Activated CD4-positive, alpha-beta T cell treated with anti-CD3 and anti-CD28 coated beads, Interleukin-2, amount 50 U/mL, for 48 hours (primary cell): ENCODE measurements at regions not wholly inside any gene's neighbourhood (a gene's known extent, or its start where the extent isn't known, plus 50 kb on each side); places are given as distances from the start of the nearest gene placed in this dataset.
"Not testable (repeated sequence)": the region's sequence is repeated elsewhere in the genome, so short reads cannot be mapped to it uniquely, and the experiment has no call there.

Source experiments
- DNase-seq, 2 experiments: peaks; one replicate each; pipeline ENCODE4 v3.0.0-alpha.2; 2020

DNA sequence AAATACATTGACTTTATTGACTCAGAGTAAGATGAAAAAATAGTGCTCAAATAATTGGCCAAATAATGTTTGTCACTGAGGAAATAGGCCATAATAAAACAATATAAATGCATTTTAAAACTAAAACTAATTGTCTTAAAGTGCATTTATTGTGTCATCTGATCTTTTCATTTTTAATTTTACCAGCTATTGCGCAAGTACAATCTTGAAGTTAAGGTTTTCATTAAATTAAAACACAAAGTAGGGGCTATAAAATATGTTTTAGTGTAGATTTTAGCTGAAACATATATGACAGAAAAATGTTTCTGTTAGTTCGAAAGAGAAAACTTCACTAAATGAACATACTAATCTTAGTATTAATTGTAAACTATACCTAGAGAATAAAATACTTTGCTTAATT is 832.8 kb downstream of the FSCB start:
- DNase-seq = no peak

DNA sequence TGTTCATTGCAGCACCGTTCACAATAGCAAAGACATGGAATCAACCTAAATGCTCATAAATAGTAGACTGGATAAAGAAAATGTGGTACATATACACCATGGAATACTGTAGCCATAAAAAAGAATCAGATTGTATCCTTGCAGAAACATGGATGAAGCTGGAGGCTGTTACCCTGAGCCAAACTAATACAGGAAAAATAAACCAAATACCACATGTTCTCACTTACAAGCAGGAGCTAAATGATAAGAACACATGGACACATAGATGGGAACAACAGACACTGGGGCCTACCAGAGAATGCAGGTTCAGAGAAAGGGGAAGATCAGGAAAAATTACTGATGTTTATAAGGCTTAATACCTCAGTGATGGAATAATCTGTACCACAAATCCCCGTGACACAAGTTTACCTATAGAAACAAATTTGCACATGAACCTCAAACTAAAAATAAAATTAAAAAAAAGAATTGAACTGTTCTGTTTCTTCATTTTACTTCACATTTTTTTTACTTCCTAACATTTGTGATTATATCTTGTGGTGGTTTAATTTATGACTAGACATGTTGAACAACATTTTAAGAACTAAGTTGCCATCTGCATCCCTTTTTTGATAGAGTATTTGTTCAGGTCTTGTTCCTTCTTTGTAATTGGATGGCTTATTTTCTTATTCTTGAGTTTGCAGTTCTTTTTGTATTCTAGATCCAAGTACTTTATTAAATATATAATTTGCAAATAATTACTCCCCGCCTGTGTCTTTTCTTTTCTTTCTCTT is 835.2 kb downstream of the FSCB start:
- no peak for DNase-seq

DNA sequence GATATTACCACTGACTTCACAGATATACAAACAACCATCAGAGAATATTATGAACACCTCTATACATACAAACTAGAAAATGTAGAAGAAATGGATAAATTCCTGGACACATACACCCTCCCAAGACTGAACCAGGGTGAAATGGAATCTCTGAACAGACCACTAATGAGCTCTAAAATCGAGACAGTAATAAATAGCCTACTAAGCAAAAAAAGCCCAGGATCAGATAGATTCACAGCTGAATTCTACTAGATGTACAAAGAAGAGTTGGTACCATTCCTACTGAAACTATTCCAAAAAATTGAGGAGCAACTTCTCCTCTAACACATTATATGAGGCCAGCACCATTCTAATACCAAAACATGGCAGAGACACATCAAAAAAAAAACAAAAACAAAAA is 837.7 kb downstream of the FSCB start:
- no peak for DNase-seq

DNA sequence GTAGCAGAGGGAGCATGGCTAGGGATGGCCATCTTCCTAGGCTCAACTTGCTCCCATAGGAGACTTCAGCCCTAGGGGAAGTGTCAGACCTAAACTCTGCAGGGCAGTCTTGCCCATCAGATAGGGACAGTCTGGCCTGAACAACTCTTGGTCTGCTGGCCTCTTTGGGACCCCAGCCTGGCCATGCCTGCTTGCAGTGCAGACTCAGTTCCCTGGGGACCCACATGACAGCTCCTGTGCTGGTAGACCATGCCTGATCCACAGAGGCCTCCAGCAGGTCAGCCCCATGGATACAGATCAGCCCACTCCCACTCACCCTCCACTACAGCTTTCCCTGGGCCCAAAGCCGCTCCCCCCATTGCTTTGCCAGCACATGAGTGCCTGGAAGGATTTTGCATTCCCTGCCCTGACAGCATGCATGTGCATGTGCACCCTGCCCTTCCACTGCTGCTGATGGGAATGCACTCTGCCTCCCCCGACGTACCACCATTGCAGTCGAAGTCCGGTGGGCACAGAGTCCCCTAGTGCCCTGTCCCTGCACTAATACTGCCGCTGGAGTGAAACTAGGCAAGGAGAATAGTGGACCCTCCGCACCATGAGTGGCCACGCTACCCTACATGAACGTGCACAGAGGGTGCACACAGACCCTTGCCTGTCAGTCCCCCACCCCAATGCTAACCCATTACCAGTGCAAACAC is 841.4 kb downstream of the FSCB start:
- no peak for DNase-seq

DNA sequence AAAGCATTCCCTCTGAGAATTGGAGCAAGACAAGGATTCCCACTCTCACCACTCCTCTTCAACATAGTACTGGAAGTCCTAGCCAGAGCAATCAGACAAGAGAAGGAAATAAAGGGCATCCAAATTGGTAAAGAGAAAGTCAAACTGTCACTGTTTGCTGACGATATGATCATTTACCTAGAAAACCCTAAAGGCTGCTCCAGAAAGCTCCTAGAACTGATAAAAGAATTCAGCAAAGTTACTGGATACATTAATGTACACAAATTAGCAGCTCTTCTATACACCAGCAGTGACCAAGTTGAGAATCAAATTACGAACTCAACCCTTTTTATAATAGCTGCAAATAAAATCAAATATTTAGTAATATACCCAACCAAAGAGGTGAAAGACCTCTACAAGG is 851.9 kb downstream of the FSCB start:
- DNase-seq = not testable (repeated sequence)

DNA sequence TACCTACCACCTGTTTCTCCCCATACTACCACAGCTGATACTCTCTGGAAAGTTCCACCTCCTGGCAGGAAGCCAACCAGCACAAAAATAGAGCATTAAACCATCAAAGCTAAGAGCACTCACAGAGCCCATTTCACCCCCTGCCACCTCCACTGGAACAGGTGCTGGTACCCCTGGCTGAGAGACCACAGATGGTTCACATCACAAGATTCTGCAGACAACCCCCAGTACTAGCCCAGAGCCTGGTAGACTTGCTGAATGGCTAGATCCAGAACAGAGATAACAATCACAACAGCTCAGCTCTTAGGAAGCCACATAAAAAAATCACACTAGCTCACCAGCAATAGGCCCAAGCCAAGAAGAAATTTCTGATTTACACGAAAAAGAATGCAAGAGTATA is 855.2 kb downstream of the FSCB start:
- no peak for DNase-seq

DNA sequence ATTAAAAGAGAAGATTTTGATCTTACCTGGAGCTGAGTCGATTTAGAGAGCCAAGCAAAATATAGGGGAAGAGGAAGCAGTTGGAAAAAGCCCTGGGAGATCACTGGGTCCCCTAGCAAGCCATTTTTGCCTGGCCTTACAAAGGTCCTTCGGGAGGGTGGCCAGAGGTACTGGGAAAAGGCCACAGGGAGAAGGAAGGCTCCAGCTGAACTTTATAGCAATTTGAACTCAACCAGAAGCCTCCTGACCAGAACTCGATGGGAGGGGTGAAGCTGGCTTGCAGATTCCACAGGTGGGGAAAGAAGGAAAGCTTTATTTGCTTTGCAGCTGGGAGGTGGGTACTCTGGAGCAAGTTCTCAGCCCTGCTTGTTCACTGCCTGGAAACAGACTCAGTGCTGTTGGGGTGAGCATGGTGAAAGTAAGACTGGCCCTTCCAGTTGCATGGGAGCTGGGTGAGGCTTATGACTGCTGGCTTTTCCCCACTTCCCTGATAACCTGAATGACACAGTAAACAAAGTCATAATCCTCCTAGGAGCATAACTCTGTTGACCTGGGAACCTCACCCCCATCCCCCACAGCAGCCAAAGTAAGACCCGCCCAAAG is 855.8 kb downstream of the FSCB start:
- DNase-seq = no peak

DNA sequence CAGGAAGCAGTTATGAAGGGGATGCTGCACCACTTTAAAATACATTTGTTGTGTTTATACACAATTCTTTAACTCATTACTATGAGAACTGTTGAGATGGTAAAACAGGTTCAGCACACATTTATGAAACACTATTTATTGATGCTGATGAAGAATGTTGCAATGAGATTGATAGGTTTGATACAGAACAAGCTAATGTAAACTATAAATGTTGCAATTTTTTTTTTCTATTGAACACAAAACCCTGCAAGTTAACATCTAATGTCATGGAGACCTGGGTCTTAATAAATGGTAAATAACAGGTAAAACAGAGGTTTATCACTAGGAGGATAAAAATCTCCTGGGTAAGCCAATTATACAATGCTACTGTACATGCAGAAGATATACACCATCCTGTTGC is 857.6 kb downstream of the FSCB start:
- no peak for DNase-seq

DNA sequence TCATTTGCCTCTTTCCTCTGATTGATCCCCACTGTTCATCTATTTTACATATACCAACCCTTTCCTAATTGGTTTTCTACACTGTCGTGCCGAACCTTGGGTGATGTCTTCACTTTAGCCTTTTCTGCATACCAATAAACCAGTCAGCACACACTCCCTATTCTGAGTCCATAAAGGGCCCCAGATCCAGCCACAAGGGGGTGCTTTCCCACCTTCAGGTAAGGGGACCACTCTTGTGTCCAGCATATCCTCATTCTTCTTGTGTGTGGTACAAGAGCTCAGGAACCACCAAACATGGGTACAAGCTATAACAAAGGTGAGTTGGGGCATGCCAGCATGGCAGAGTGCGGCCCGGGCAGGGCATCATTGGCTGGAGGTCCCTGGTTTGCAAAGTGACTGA is 859.8 kb downstream of the FSCB start:
- DNase-seq = no peak

DNA sequence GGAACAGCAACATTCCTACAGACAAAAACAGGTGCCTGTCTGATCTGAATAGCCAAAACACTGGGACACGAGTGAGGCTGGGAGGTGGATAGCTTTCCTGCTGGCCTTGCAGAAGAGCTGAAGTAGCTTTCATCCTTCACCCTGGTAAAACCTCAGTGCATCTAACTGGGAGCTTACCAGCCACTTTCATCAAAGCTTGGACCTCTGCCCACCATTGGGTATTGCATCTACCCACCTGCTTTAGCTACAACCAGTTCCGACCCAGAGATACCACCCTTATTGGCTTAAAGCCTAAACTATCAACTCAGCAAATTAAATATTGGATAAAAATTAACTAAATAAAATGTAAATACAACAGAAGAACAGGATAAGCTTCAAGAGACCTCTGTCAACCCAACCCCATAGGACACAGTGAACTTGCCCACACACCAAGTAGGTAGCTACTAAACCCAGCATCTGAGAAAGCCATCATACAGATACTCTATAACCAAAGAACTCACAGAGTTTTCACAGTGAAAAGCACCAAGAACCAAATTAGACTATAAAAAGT is 866.3 kb downstream of the FSCB start:
- DNase-seq = no peak

DNA sequence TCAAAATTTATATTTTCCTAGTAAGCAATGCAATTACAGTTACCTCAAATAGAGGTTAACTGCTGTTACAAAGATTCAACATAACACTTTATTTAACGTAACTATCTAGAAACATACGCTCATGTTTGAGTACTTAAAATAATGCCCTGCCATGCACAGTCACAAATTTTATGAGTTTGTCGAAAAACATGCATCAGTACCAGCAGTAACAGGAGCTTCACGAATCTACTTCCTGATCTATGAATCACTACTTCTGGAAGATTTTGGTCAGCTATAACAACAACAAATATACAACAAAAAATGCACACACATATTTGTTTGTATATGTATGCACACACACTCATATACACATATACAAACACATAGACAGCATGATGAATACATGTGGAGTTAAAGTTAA is 881.8 kb downstream of the FSCB start:
- DNase-seq = no peak

DNA sequence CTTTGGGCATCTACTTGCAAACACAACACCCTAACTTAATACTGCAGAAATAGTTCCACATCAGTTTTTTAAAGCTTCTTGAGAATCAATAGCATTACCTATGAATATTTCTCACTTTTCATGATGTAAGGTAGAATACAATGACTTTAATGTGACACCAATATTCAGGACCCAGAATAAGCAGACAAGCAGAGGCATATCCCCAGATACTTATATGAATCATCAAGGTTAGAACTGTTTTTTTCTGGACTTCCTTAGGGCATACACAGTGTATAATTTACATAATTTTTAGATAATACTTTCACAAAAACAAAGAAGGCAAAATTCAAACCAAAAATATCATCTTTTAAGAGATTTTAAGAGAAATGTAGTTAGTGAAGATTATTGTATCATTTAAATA is 885.8 kb downstream of the FSCB start:
- DNase-seq = no peak

DNA sequence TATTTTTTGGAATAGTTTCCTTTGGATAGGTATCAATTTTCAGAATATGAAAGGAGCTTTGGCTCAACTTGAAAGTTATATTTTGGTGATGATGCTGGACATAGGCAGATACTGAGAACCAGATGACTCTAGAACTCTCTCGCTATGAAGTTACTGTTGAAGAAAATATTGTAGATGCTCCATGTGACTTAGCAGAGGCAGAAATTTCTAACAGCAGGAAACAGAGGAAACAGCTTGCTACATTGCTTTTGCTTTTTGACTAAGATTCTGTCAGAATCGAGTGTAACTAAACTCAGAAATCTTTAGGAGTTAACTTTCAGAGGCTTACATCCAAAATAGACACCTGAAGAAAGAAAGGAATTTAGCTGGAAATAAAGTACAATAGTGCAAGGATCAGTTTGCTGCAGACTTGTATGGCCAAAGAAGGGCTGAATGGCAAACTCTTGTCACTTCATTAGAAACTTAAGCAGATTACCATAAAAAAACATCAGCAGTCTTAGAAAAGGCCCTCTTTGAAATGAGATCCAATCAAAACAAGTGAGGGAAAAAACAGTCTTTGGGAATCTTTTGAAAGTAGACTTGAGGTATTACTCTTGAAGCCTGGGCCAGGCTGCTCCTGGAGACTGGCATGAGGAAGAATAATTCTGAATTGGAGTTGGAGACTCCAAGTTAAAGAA is 911.8 kb downstream of the FSCB start:
- DNase-seq = no peak

DNA sequence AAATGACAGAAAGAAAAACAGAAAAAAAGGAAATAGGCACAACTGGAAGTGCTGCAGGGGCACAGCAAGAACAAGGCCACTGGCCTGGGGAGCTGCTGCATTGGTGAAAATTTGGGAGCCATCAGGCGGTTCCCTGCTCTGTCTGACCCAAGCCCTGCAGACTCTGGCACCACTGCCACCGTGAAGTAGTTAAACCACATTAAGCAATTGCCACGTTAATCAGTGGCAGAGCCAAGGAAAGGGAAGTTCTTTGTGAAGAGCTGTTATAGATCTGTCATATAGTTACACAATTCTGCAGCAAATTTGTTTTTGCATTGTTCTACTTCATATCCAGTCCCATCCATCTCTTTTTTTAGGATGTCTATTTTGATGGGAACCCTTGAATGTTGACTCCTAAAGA is 915.3 kb downstream of the FSCB start:
- DNase-seq = no peak

DNA sequence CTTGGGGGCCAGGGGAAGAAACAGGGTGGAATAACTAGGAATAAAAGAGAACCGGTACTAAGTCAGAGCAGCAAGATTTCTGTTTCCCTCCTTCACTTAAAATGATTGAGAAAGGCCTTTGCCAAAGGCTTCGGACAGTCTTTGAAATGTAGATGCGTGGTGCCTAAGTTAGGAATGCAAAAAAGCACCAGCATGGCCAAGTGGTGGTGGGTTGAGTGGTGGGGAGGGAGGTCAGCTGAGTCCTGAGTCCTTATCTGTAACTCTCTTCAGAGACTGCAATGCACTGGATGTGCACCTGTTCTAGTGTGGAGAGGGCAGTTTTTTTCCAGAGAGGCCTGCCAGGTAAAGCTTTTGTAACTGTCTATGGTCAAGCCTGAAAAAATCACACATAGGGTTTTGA is 919.9 kb downstream of the FSCB start:
- DNase-seq = no peak

DNA sequence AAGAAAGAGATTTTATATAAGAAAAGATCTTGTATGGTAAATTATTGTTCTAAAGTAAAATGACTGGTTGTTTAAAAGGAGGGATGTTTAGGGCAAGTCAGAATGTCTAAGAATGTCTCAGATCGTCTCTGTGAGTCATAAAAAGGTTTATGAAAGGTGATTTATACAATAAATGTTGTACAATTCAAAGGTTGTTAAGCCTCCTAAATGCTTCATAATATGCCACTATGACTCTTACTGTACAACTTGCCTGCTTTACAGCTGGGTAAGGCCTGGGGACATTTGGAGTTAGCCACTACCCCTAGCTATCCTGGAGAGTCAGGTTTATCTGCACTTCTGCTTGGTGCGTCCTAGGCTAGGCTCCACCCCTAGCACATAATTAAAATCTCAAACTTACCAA is 927.4 kb downstream of the FSCB start:
- no peak for DNase-seq

DNA sequence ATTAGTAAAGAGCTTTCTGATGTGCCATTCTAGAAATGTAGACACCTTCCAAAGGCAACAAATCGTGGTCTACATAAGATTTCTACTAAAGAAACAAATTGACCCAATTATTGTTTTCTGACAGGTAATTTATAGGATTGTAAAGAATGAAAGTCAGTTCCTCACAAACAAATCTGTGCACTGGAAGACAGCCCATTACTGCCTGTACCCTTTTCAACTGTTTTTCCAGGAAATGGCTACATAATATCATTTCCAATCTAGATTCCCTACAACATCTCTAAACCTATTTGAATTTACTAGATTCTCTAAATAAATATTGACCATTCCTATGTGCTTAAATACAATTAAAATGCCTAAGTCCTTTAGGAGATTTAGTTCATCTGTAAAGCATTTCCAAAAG is 939.1 kb downstream of the FSCB start:
- DNase-seq = no peak

DNA sequence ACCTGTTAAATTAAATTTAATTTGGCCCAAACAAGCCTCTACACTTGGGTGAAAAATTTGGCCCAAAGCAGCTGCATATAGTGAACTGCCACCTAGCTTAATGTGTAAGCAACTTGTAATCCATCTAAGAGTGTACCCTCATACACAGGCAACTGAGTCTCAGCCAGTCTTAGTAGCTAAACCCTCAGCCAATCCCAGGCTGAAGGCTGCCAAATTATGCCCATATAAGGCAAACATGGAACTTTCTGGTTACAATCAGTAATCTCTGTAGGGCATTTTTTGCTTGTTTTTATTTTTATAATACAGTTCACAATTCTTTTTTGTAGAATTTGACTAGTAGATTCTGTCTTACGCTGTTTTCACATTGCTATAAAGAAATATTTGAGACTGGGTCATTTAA is 958.7 kb downstream of the FSCB start:
- no peak for DNase-seq

DNA sequence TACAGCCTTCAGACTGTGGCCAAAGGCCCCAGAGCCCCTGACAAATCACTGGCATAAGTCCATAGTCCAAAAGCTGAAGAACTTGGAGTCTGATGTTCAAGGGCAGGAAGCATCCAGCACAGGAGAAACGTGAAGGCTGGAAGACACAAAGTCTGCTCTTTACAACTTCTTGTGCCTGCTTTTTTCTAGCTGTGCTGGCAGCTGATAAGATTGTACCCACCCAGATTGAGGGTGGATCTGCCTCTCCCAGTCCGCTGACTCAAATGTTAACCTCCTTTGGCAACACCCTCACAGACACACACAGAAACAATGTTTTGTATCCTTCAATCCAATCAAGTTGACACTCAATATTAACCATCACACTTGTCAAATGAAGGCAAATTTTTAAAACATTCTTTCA is 959.5 kb downstream of the FSCB start:
- not testable (repeated sequence) for DNase-seq

DNA sequence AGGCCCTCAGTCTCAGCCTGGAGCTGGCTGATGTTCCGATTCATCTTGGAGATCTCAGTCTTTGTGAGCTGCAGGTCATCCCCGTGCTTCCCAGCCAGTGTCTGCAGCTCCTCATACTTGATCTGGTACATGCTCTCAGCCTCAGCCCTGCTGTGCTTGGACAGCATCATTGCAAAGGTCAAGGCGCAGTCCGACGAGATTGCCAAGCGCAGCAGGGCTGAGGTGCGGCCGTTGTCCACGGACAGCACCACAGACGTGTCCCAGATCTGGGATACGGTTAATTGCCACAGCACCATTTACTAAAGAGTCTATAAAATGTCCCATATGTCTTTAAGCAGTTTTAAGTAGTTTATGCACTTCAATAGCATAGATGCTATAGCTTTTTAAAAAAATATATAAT is 965.7 kb downstream of the FSCB start:
- DNase-seq = no peak

DNA sequence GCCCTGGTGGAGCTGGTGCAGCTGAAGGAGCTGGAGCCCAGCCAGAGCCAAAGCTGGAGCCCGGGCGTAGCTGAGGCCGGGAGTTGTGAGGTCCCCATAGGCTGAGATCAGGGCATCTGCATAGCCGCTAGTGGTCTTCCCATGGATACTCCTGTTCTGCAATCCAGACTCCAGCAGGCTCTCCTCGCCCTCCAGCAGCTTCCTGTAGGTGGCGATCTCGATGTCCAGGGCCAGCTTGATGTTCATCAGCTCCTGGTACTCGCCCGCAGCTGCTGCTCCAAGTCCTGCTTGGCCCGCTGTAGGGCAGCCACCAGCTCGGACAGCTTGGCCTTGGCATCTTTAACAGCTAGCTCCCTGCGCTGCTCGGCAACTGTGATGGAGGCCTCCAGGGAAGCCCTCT is 966.1 kb downstream of the FSCB start:
- DNase-seq = no peak

DNA sequence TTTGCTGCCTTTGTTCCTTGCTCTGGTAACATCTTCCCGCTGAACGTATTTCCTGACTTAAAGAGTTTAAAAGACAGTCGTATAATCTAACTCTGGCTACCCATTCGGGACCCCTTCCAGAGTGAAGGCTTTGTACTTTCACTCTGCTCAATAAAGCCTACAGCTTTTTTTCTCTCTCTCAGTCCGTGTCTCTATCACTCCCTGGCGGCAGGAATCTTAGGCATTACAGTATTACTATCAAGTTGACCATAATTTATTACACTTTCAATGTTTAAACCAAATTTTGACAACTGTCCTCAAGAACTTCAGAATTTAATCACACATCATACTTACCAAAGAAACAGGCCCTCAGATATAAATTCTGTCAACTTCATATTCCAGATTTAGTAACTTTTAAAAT is 967.9 kb downstream of the FSCB start:
- DNase-seq = no peak

DNA sequence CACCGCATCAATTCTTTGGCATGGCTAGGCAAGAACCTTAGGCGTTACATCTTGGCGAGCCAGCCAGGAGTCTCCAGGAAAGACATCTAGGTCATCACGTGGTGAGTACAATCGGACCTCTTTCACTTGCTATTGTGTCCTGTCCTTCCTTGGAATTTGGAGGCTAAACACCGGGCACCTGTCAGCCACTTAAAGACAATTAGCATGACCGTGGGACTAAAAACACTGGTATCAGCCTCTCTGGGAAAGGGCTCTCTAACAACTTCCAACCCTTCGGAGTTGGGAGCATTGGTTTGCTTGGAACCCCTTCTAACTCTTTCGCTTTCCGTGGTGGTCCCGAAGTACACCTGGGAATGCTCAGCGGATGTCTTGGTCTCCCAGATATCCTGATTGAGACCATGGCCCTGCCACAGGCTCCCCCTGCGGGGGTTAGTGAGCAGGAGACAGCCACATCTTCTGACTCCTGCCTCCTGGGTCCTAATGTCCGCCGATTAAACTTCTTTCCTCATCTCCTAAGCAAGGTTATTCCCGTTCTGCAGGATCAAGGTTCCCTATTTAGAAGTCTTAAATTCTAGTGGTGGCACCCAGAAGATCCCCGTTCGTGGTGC is 971.7 kb downstream of the FSCB start:
- DNase-seq = no peak
